Right renal pelvis (tissue), 4 donors: ENCODE measurements at regions not wholly inside any gene's neighbourhood (a gene's known extent, or its start where the extent isn't known, plus 50 kb on each side); places are given as distances from the start of the nearest gene placed in this dataset.

Experiments
- DNase-seq, 4 donors: peaks; one replicate each; pipeline ENCODE4 v3.0.0-alpha.2; 2013; ENCODE audit warnings: low read depth in 4 of 4, low spot score in 3 of 4, missing footprints in 1 of 4

- DNase-seq, result no peak
Measured at GRCh38 chr12:87930033-87930432, 99.2 kb downstream of the C12orf50 start.

GRCh38 chr12:87929346-87929745, 99.9 kb downstream of the C12orf50 start:
- no peak for DNase-seq

- no peak for DNase-seq
Measured at GRCh38 chr12:87928031-87928430, 101.2 kb downstream of the C12orf50 start.

- DNase-seq, result no peak
Measured at GRCh38 chr12:87925021-87925420, 104.2 kb downstream of the C12orf50 start.

- no peak for DNase-seq
Measured at GRCh38 chr12:87924149-87924548, 105.1 kb downstream of the C12orf50 start.

GRCh38 chr12:87923361-87923760, 105.8 kb downstream of the C12orf50 start:
- DNase-seq, result no peak

GRCh38 chr12:87922736-87923135, 106.5 kb downstream of the C12orf50 start:
- no peak for DNase-seq

- no peak for DNase-seq
Measured at GRCh38 chr12:87921621-87922020, 107.6 kb downstream of the C12orf50 start.

- DNase-seq, result no peak
Measured at GRCh38 chr12:87920139-87920538, 109.1 kb downstream of the C12orf50 start.

GRCh38 chr12:87901457-87901856, 127.7 kb downstream of the C12orf50 start:
- DNase-seq, result no peak

GRCh38 chr12:87897662-87898061, 131.5 kb downstream of the C12orf50 start:
- DNase-seq, result no peak

GRCh38 chr12:87883806-87884205, 145.4 kb downstream of the C12orf50 start:
- DNase-seq, result no peak

- DNase-seq, result no peak
Measured at GRCh38 chr12:87879141-87879540, 150.1 kb downstream of the C12orf50 start.

GRCh38 chr12:87870493-87871460, 158.4 kb downstream of the C12orf50 start:
- DNase-seq, result no peak

- no peak for DNase-seq
Measured at GRCh38 chr12:87870061-87870460, 159.1 kb downstream of the C12orf50 start.

GRCh38 chr12:87866578-87867292, 162.5 kb downstream of the C12orf50 start:
- no peak for DNase-seq

GRCh38 chr12:87861791-87862190, 167.4 kb downstream of the C12orf50 start:
- DNase-seq, result no peak

- no peak for DNase-seq
Measured at GRCh38 chr12:87853448-87854003, 175.7 kb downstream of the C12orf50 start.

- no peak for DNase-seq
Measured at GRCh38 chr12:87849074-87849473, 180.1 kb downstream of the C12orf50 start.

GRCh38 chr12:87848248-87848868, 180.8 kb downstream of the C12orf50 start:
- peak; percentile 22 to 49 (median 24) for DNase-seq

GRCh38 chr12:87847147-87847546, 182.1 kb downstream of the C12orf50 start:
- no peak for DNase-seq
